ENCODE measurements at regions not wholly inside any gene's neighbourhood (a gene's known extent, or its start where the extent isn't known, plus 50 kb on each side); places are given as distances from the start of the nearest gene placed in this dataset.
"Not testable (repeated sequence)": the region's sequence is repeated elsewhere in the genome, so short reads cannot be mapped to it uniquely, and the experiment has no call there.

GRCh38 chrX:89759076-89759685 lies 162.5 kb upstream of the TGIF2LX start:
- TF ChIP-seq POLR2A (IDR thresholded peaks at IDR 0.05; ENCODE audit: low read depth, low read length); CTCF (conservative IDR thresholded peaks at IDR 0.05; ENCODE audit: low read depth, low read length); CEBPB (IDR thresholded peaks at IDR 0.05; ENCODE audit: low read depth, low read length); MXI1 (IDR thresholded peaks at IDR 0.05; ENCODE audit: borderline replicate concordance, low read depth, low read length); MAZ (IDR thresholded peaks at IDR 0.05; ENCODE audit: borderline replicate concordance, low read depth, low read length); RAD21 (IDR thresholded peaks at IDR 0.05; ENCODE audit: low read length); USF2 (IDR thresholded peaks at IDR 0.05; ENCODE audit: low read depth, low read length); MAFK (IDR thresholded peaks at IDR 0.05; ENCODE audit: low read depth, low read length); BHLHE40 (IDR thresholded peaks at IDR 0.05; ENCODE audit: low read depth, low read length): not testable (repeated sequence)

Measured in IMR-90 (cell line).